ENCODE measurements at regions not wholly inside any gene's neighbourhood (a gene's known extent, or its start where the extent isn't known, plus 50 kb on each side); places are given as distances from the start of the nearest gene placed in this dataset.

GRCh38 chr4:152269448-152270191 is 266.3 kb downstream of the FBXW7 start:
- Histone ChIP-seq H3K9me3 (ENCODE audit: control insufficient read depth, insufficient read depth, low read length) (no peaks in the 10 kb centered on the region), H3K4me3 (ENCODE audit: low read depth, low read length) (no peak overlapping the region), H3K9ac (ENCODE audit: low read depth, low read length) (no peak overlapping the region), H3K36me3 (ENCODE audit: control insufficient read depth, insufficient read depth, low read length) (no peaks in the 10 kb centered on the region), H3K4me1 (ENCODE audit: control insufficient read depth, insufficient read depth, low read length) (no peaks in the 10 kb centered on the region), H3K27me3 (ENCODE audit: control insufficient read depth, insufficient read depth, low read length) (no peaks in the 10 kb centered on the region)

DNA sequence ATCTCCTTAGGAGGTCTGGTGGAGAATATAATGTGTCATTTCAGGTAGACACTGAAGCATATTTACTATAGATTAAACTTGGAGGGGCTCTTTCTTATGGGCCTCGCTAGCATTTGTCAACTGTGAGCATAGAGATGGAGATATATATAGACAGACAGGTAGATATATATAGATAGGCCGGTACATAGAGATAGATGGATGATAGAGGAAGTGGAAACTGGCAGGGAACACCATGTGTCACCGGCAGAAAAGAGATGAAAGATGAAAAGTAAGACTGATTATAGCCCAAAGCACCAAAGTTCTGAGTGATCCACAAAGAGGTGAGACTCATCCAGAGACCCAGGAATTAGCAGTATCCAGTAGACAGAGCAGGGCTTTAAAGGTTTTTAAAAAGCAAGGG is 268.1 kb downstream of the FBXW7 start:
- H3K9ac ChIP-seq (ENCODE audit: low read depth, low read length): no peak overlapping the region
- no peaks in the 10 kb centered on the region for H3K4me1 ChIP-seq (ENCODE audit: control insufficient read depth, insufficient read depth, low read length)
- H3K27me3 ChIP-seq (ENCODE audit: control insufficient read depth, insufficient read depth, low read length): no peaks in the 10 kb centered on the region
- no peaks in the 10 kb centered on the region for H3K9me3 ChIP-seq (ENCODE audit: control insufficient read depth, insufficient read depth, low read length)
- H3K36me3 ChIP-seq (ENCODE audit: control insufficient read depth, insufficient read depth, low read length): no peaks in the 10 kb centered on the region
- H3K4me3 ChIP-seq (ENCODE audit: low read depth, low read length): no peak overlapping the region

GRCh38 chr4:152266831-152267480 is 268.9 kb downstream of the FBXW7 start:
- Histone ChIP-seq H3K36me3 (ENCODE audit: control insufficient read depth, insufficient read depth, low read length) (no peaks in the 10 kb centered on the region), H3K9ac (ENCODE audit: low read depth, low read length) (no peak overlapping the region), H3K4me3 (ENCODE audit: low read depth, low read length) (no peak overlapping the region), H3K9me3 (ENCODE audit: control insufficient read depth, insufficient read depth, low read length) (no peaks in the 10 kb centered on the region), H3K4me1 (ENCODE audit: control insufficient read depth, insufficient read depth, low read length) (no peaks in the 10 kb centered on the region), H3K27me3 (ENCODE audit: control insufficient read depth, insufficient read depth, low read length) (no peaks in the 10 kb centered on the region)

DNA sequence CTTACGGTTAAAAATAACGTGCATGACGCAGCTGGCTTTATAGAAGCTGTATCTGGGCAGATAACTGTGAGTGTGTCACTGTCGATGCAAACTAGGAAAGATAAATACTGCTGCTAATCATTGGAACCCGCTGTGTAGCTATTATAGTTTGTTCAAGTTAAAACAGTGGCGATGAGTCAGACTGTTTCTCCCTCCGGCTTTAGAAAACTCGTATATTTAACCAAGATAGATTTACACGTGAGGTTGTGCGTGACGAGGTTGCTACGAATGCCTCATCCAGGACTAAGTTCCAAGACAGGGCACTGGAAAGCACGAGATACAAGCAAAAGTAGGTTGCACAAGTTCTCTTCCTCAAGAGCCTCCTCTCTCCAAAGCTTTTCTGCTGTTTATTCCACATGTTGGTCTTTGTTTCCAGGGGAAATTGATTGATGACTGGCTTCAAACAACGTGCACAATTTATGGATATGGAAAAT is 270.7 kb downstream of the FBXW7 start:
- H3K27me3 ChIP-seq (ENCODE audit: control insufficient read depth, insufficient read depth, low read length): no peaks in the 10 kb centered on the region
- H3K4me3 ChIP-seq (ENCODE audit: low read depth, low read length): no peak overlapping the region
- H3K9ac ChIP-seq (ENCODE audit: low read depth, low read length): no peak overlapping the region
- H3K9me3 ChIP-seq (ENCODE audit: control insufficient read depth, insufficient read depth, low read length): no peaks in the 10 kb centered on the region
- H3K36me3 ChIP-seq (ENCODE audit: control insufficient read depth, insufficient read depth, low read length): no peaks in the 10 kb centered on the region
- H3K4me1 ChIP-seq (ENCODE audit: control insufficient read depth, insufficient read depth, low read length): no peaks in the 10 kb centered on the region

GRCh38 chr4:152264106-152264505 is 271.8 kb downstream of the FBXW7 start:
- no peaks in the 10 kb centered on the region for H3K9me3 ChIP-seq (ENCODE audit: control insufficient read depth, insufficient read depth, low read length)

GRCh38 chr4:152259866-152260265 is 276.0 kb downstream of the FBXW7 start:
- H3K4me3 ChIP-seq (ENCODE audit: low read depth, low read length): no peak overlapping the region
- no peaks in the 10 kb centered on the region for H3K9me3 ChIP-seq (ENCODE audit: control insufficient read depth, insufficient read depth, low read length)
- no peaks in the 10 kb centered on the region for H3K36me3 ChIP-seq (ENCODE audit: control insufficient read depth, insufficient read depth, low read length)
- H3K27me3 ChIP-seq (ENCODE audit: control insufficient read depth, insufficient read depth, low read length): no peaks in the 10 kb centered on the region
- no peaks in the 10 kb centered on the region for H3K4me1 ChIP-seq (ENCODE audit: control insufficient read depth, insufficient read depth, low read length)
- no peak overlapping the region for H3K9ac ChIP-seq (ENCODE audit: low read depth, low read length)

More at GRCh38 chr4:152264106-152264505, 271.8 kb downstream of the FBXW7 start:
- Histone ChIP-seq H3K4me1 (ENCODE audit: control insufficient read depth, insufficient read depth, low read length) (no peaks in the 10 kb centered on the region), H3K4me3 (ENCODE audit: low read depth, low read length) (no peak overlapping the region), H3K9ac (ENCODE audit: low read depth, low read length) (no peak overlapping the region), H3K27me3 (ENCODE audit: control insufficient read depth, insufficient read depth, low read length) (no peaks in the 10 kb centered on the region), H3K36me3 (ENCODE audit: control insufficient read depth, insufficient read depth, low read length) (no peaks in the 10 kb centered on the region)

DNA sequence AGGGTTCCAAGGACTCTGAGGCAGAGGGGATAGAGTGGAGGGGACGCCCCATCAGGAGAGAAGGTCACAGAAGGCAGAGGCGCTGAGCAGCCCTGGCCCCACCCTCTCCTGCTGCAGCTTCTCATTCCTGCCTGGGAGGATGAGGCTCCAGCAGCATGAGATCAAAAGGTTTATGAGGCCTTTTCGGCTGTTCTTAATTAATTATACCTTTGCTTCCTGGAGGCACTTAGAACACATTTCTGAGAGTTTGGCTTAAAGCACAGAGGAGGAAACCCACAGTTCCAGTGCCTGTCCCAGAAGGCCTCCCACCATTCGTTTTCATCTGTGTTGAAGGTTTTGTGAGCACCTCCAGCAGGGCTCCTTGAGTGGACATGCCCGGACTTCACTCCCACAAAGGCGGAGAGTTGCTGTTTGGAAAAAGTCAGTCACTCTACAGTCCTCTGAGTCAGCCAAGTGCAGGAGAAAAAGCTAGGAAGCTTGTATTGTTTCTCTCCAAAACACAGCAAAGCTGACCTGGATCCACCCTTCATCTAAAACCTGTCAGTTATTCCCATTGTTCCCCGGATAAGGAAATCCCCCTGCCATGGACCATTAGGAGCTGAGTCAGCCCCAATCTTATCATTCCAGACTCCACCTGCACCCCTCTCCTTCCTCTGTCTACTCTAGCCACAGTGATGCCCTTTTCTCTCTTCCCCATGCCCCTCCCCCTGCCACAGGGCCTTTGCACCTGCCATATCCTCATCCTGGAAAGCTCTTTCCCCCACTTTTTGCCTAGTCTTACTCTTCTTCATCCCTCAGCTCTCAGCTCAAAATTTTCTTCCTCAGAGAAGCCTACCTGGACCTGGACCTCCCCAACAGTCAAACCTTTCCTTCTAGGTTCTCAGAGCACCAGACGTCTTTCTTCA is 276.8 kb downstream of the FBXW7 start:
- Histone ChIP-seq H3K4me1 (ENCODE audit: control insufficient read depth, insufficient read depth, low read length) (no peaks in the 10 kb centered on the region), H3K9me3 (ENCODE audit: control insufficient read depth, insufficient read depth, low read length) (no peaks in the 10 kb centered on the region), H3K9ac (ENCODE audit: low read depth, low read length) (no peak overlapping the region), H3K27me3 (ENCODE audit: control insufficient read depth, insufficient read depth, low read length) (no peaks in the 10 kb centered on the region), H3K4me3 (ENCODE audit: low read depth, low read length) (no peak overlapping the region), H3K36me3 (ENCODE audit: control insufficient read depth, insufficient read depth, low read length) (no peaks in the 10 kb centered on the region)

- Histone ChIP-seq H3K4me3 (ENCODE audit: low read depth, low read length) (no peak overlapping the region), H3K4me1 (ENCODE audit: control insufficient read depth, insufficient read depth, low read length) (no peaks in the 10 kb centered on the region), H3K9ac (ENCODE audit: low read depth, low read length) (no peak overlapping the region), H3K36me3 (ENCODE audit: control insufficient read depth, insufficient read depth, low read length) (no peaks in the 10 kb centered on the region), H3K27me3 (ENCODE audit: control insufficient read depth, insufficient read depth, low read length) (no peaks in the 10 kb centered on the region), H3K9me3 (ENCODE audit: control insufficient read depth, insufficient read depth, low read length) (no peaks in the 10 kb centered on the region)
Observed at GRCh38 chr4:152258391-152258790, 277.5 kb downstream of the FBXW7 start.

DNA sequence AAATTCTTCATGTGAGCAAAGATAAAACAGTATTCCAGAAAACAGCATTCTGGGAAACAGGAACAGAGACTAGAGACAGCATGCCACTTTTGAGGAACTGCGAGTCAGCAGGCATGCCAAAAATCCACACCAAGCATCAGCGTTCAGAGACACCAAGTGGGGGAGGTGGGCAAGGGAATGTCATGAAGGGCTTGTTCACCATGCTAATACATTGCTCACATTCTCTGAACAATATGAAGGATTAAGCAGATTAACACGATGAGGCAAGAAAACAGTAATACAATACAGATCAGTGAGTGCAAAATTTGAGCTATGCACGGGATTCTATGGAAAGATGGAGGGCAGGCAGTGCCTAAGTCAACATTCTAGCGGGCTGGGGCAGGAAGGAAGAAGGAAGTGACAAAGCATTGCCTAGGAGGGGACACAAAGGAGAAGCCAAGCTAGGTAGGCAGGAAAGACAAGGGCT is 278.3 kb downstream of the FBXW7 start:
- Histone ChIP-seq H3K36me3 (ENCODE audit: control insufficient read depth, insufficient read depth, low read length) (no peaks in the 10 kb centered on the region), H3K4me3 (ENCODE audit: low read depth, low read length) (no peak overlapping the region), H3K9ac (ENCODE audit: low read depth, low read length) (no peak overlapping the region), H3K9me3 (ENCODE audit: control insufficient read depth, insufficient read depth, low read length) (no peaks in the 10 kb centered on the region), H3K4me1 (ENCODE audit: control insufficient read depth, insufficient read depth, low read length) (no peaks in the 10 kb centered on the region), H3K27me3 (ENCODE audit: control insufficient read depth, insufficient read depth, low read length) (no peaks in the 10 kb centered on the region)

DNA sequence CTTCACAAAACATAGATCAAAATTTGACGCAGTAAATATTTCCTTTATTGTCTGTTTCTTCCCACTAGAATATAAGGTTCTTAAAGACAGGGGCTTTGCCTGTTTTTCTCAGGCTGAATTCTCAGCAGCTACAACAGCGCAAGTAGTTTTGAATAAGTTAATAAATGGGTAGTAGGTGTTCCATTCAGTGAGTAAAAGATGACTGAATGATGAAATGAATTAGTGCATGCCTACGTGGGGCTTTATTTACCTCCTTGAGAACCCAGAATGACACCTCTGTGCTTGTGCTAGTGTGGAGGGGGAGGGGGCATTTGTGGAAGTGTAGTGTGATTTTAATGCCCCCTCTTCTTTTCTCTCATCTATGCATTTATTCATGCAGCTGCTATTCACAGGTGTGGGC is 278.9 kb downstream of the FBXW7 start:
- Histone ChIP-seq H3K4me1 (ENCODE audit: control insufficient read depth, insufficient read depth, low read length) (no peaks in the 10 kb centered on the region), H3K36me3 (ENCODE audit: control insufficient read depth, insufficient read depth, low read length) (no peaks in the 10 kb centered on the region), H3K4me3 (ENCODE audit: low read depth, low read length) (no peak overlapping the region), H3K9ac (ENCODE audit: low read depth, low read length) (no peak overlapping the region), H3K9me3 (ENCODE audit: control insufficient read depth, insufficient read depth, low read length) (no peaks in the 10 kb centered on the region), H3K27me3 (ENCODE audit: control insufficient read depth, insufficient read depth, low read length) (no peaks in the 10 kb centered on the region)

DNA sequence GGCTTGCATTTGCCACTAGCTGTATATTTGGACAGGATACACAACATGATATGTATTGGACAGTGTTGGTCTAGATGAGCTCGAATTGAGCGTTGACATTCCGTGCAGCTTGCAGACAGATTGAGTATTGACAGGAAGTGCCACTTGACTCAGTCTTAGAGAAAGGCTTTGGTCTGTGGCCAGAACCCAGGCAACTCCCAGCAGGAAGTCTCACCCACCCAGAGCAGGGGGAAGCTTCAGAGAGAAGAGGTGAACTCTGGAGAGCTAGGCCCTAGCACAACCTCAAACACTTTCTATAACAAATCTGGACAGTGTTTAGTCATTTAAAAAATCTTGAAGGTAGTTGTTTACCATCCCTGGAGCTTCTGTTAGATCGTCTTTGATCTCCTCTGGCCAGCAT is 280.5 kb downstream of the FBXW7 start:
- no peak overlapping the region for H3K4me3 ChIP-seq (ENCODE audit: low read depth, low read length)
- no peaks in the 10 kb centered on the region for H3K4me1 ChIP-seq (ENCODE audit: control insufficient read depth, insufficient read depth, low read length)
- H3K36me3 ChIP-seq (ENCODE audit: control insufficient read depth, insufficient read depth, low read length): no peaks in the 10 kb centered on the region
- no peak overlapping the region for H3K9ac ChIP-seq (ENCODE audit: low read depth, low read length)
- no peaks in the 10 kb centered on the region for H3K9me3 ChIP-seq (ENCODE audit: control insufficient read depth, insufficient read depth, low read length)
- H3K27me3 ChIP-seq (ENCODE audit: control insufficient read depth, insufficient read depth, low read length): no peaks in the 10 kb centered on the region
